Activated naive CD4-positive, alpha-beta T cell treated with anti-CD3 and anti-CD28 coated beads, Interleukin-2, amount 50 U/mL, for 24 hours (primary cell): ENCODE measurements at regions not wholly inside any gene's neighbourhood (a gene's known extent, or its start where the extent isn't known, plus 50 kb on each side); places are given as distances from the start of the nearest gene placed in this dataset.
"Not testable (repeated sequence)": the region's sequence is repeated elsewhere in the genome, so short reads cannot be mapped to it uniquely, and the experiment has no call there.

Experiments used
- H3K27ac Mint-ChIP-seq: one replicate; pipeline ENCODE4 v1.8.0; 2021; ENCODE audit warnings: mild to moderate bottlenecking, mixed read lengths
- H3K27me3 Mint-ChIP-seq: one replicate; pipeline ENCODE4 v1.8.0; 2021; ENCODE audit warnings: mixed read lengths
- H3K36me3 Mint-ChIP-seq: one replicate; pipeline ENCODE4 v1.8.0; 2021; ENCODE audit warnings: mixed read lengths
- H3K4me1 Mint-ChIP-seq: one replicate; pipeline ENCODE4 v1.8.0; 2021; ENCODE audit warnings: mixed read lengths
- H3K4me3 Mint-ChIP-seq: one replicate; pipeline ENCODE4 v1.8.0; 2021; ENCODE audit warnings: mild to moderate bottlenecking, mixed read lengths
- H3K9me3 Mint-ChIP-seq: one replicate; pipeline ENCODE4 v1.8.0; 2021; ENCODE audit warnings: mixed read lengths

- Mint-ChIP-seq H3K4me3 (no peak overlapping the region), H3K36me3 (no peaks in the 10 kb centered on the region), H3K27ac (no peak overlapping the region), H3K4me1 (no peaks in the 10 kb centered on the region), H3K9me3 (peaks cover 5% of the 10 kb centered on the region), H3K27me3 (no peaks in the 10 kb centered on the region)
These were observed 207.2 kb upstream of the SLIT2 start for GRCh38 chr4:20044502-20044911.

- Mint-ChIP-seq H3K27ac (no peak overlapping the region), H3K36me3 (no peaks in the 10 kb centered on the region), H3K4me1 (no peaks in the 10 kb centered on the region), H3K9me3 (peaks cover 5% of the 10 kb centered on the region), H3K4me3 (no peak overlapping the region), H3K27me3 (no peaks in the 10 kb centered on the region)
These were observed 207.7 kb upstream of the SLIT2 start for GRCh38 chr4:20043991-20044390.

- H3K27ac Mint-ChIP-seq = no peak overlapping the region
- H3K27me3 Mint-ChIP-seq = no peaks in the 10 kb centered on the region
- H3K4me3 Mint-ChIP-seq = no peak overlapping the region
- H3K9me3 Mint-ChIP-seq = peaks cover 9% of the 10 kb centered on the region
- H3K4me1 Mint-ChIP-seq = no peaks in the 10 kb centered on the region
- H3K36me3 Mint-ChIP-seq = no peaks in the 10 kb centered on the region
These were observed 208.9 kb upstream of the SLIT2 start for GRCh38 chr4:20042769-20043168.

- Mint-ChIP-seq H3K27me3 (no peaks in the 10 kb centered on the region), H3K9me3 (peaks cover 9% of the 10 kb centered on the region), H3K4me3 (no peak overlapping the region), H3K4me1 (no peaks in the 10 kb centered on the region), H3K36me3 (no peaks in the 10 kb centered on the region), H3K27ac (no peak overlapping the region)
These were observed 209.8 kb upstream of the SLIT2 start for GRCh38 chr4:20041839-20042407.

GRCh38 chr4:20037745-20038144, 214.0 kb upstream of the SLIT2 start:
- Mint-ChIP-seq H3K9me3 (peaks cover 18% of the 10 kb centered on the region), H3K27ac (no peak overlapping the region), H3K36me3 (no peaks in the 10 kb centered on the region), H3K4me3 (no peak overlapping the region), H3K27me3 (no peaks in the 10 kb centered on the region), H3K4me1 (no peaks in the 10 kb centered on the region)

GRCh38 chr4:20030108-20030507, 221.6 kb upstream of the SLIT2 start:
- Mint-ChIP-seq H3K4me3 (no peak overlapping the region), H3K27ac (no peak overlapping the region), H3K27me3 (no peaks in the 10 kb centered on the region), H3K36me3 (no peaks in the 10 kb centered on the region), H3K9me3 (peaks cover 17% of the 10 kb centered on the region), H3K4me1 (no peaks in the 10 kb centered on the region)

- Mint-ChIP-seq H3K9me3 (peaks cover 13% of the 10 kb centered on the region), H3K4me3 (no peak overlapping the region)
These were observed 223.1 kb upstream of the SLIT2 start for GRCh38 chr4:20028645-20029044.

GRCh38 chr4:20026456-20026855, 225.2 kb upstream of the SLIT2 start:
- no peaks in the 10 kb centered on the region for H3K27me3 Mint-ChIP-seq
- no peak overlapping the region for H3K27ac Mint-ChIP-seq
- H3K9me3 Mint-ChIP-seq = no peaks in the 10 kb centered on the region
- no peak overlapping the region for H3K4me3 Mint-ChIP-seq
- H3K4me1 Mint-ChIP-seq = no peaks in the 10 kb centered on the region
- H3K36me3 Mint-ChIP-seq = no peaks in the 10 kb centered on the region

More at GRCh38 chr4:20028645-20029044, 223.1 kb upstream of the SLIT2 start:
- H3K27me3 Mint-ChIP-seq = no peaks in the 10 kb centered on the region
- no peak overlapping the region for H3K27ac Mint-ChIP-seq
- H3K36me3 Mint-ChIP-seq = no peaks in the 10 kb centered on the region
- H3K4me1 Mint-ChIP-seq = no peaks in the 10 kb centered on the region

GRCh38 chr4:20022471-20022870, 229.2 kb upstream of the SLIT2 start:
- no peaks in the 10 kb centered on the region for H3K4me1 Mint-ChIP-seq
- no peaks in the 10 kb centered on the region for H3K36me3 Mint-ChIP-seq
- no peaks in the 10 kb centered on the region for H3K9me3 Mint-ChIP-seq
- no peak overlapping the region for H3K4me3 Mint-ChIP-seq
- no peaks in the 10 kb centered on the region for H3K27me3 Mint-ChIP-seq
- no peak overlapping the region for H3K27ac Mint-ChIP-seq

- no peaks in the 10 kb centered on the region for H3K9me3 Mint-ChIP-seq
- H3K27ac Mint-ChIP-seq = no peak overlapping the region
- no peaks in the 10 kb centered on the region for H3K4me1 Mint-ChIP-seq
- no peaks in the 10 kb centered on the region for H3K36me3 Mint-ChIP-seq
- H3K27me3 Mint-ChIP-seq = no peaks in the 10 kb centered on the region
- H3K4me3 Mint-ChIP-seq = no peak overlapping the region
These were observed 231.6 kb upstream of the SLIT2 start for GRCh38 chr4:20020056-20020455.

GRCh38 chr4:20019310-20020015, 232.2 kb upstream of the SLIT2 start:
- no peaks in the 10 kb centered on the region for H3K36me3 Mint-ChIP-seq
- H3K27ac Mint-ChIP-seq = no peak overlapping the region
- no peaks in the 10 kb centered on the region for H3K27me3 Mint-ChIP-seq
- H3K4me1 Mint-ChIP-seq = no peaks in the 10 kb centered on the region
- no peak overlapping the region for H3K4me3 Mint-ChIP-seq
- no peaks in the 10 kb centered on the region for H3K9me3 Mint-ChIP-seq

GRCh38 chr4:20017777-20018115, 234.0 kb upstream of the SLIT2 start:
- Mint-ChIP-seq H3K4me3 (no peak overlapping the region), H3K4me1 (no peaks in the 10 kb centered on the region), H3K27me3 (no peaks in the 10 kb centered on the region), H3K27ac (no peak overlapping the region), H3K9me3 (no peaks in the 10 kb centered on the region), H3K36me3 (no peaks in the 10 kb centered on the region)

- Mint-ChIP-seq H3K9me3 (no peaks in the 10 kb centered on the region), H3K27ac (no peak overlapping the region), H3K4me1 (no peaks in the 10 kb centered on the region), H3K36me3 (no peaks in the 10 kb centered on the region), H3K27me3 (no peaks in the 10 kb centered on the region), H3K4me3 (no peak overlapping the region)
These were observed 234.5 kb upstream of the SLIT2 start for GRCh38 chr4:20017070-20017776.

- H3K4me3 Mint-ChIP-seq = no peak overlapping the region
- H3K4me1 Mint-ChIP-seq = no peaks in the 10 kb centered on the region
- H3K9me3 Mint-ChIP-seq = no peaks in the 10 kb centered on the region
- no peaks in the 10 kb centered on the region for H3K27me3 Mint-ChIP-seq
- H3K36me3 Mint-ChIP-seq = no peaks in the 10 kb centered on the region
- H3K27ac Mint-ChIP-seq = no peak overlapping the region
These were observed 236.0 kb upstream of the SLIT2 start for GRCh38 chr4:20015636-20016224.

GRCh38 chr4:20003836-20004558, 247.7 kb upstream of the SLIT2 start:
- not testable (repeated sequence) for H3K27me3 Mint-ChIP-seq, H3K4me3 Mint-ChIP-seq

More at GRCh38 chr4:20003836-20004558, 247.7 kb upstream of the SLIT2 start:
- not testable (repeated sequence) for H3K4me1 Mint-ChIP-seq, H3K9me3 Mint-ChIP-seq, H3K27ac Mint-ChIP-seq, H3K36me3 Mint-ChIP-seq
